Kidney (tissue), 13 donors: ENCODE measurements at regions not wholly inside any gene's neighbourhood (a gene's known extent, or its start where the extent isn't known, plus 50 kb on each side); places are given as distances from the start of the nearest gene placed in this dataset.
"Not testable (repeated sequence)": the region's sequence is repeated elsewhere in the genome, so short reads cannot be mapped to it uniquely, and the experiment has no call there.

Experiments
- DNase-seq, 5 donors: peaks; one replicate each; pipeline ENCODE4 v3.0.0-alpha.2; 2013 to 2020
- FAIRE-seq: peaks from 2 replicates; lab custom pipeline; 2012; peaks lifted over from hg19 to GRCh38; lab: Jason Lieb, UNC
- H3K27ac ChIP-seq, 2 donors: one replicate each; pipeline ENCODE4 v1.7.0; 2013; ENCODE audit warnings: low read depth in 2 of 2, low read length in 2 of 2, inconsistent platforms in 1 of 2
- H3K27me3 ChIP-seq: one replicate; pipeline ENCODE4 v1.7.1; 2013; ENCODE audit warnings: low read length, inconsistent platforms; ENCODE audit not compliant: control insufficient read depth, insufficient read depth
- H3K36me3 ChIP-seq, 3 donors: one replicate each; pipeline versions ENCODE4 v1.7.0 to v1.7.1; 2013; ENCODE audit warnings: low read length in 3 of 3, control low read depth in 1 of 3, inconsistent platforms in 1 of 3; ENCODE audit not compliant: insufficient read depth in 3 of 3, control insufficient read depth in 2 of 3
- H3K4me1 ChIP-seq, 3 donors: one replicate each; pipeline versions ENCODE4 v1.7.0 to v1.7.1; 2013; ENCODE audit warnings: low read length in 3 of 3, inconsistent platforms in 1 of 3, low read depth in 1 of 3; ENCODE audit not compliant: control insufficient read depth in 2 of 3, insufficient read depth in 2 of 3
- H3K4me3 ChIP-seq, 3 donors: one replicate each; pipeline versions ENCODE4 v1.7.0 to v1.8.1; 2013; ENCODE audit warnings: low read length in 3 of 3, control low read depth in 1 of 3, inconsistent platforms in 1 of 3
- H3K9ac ChIP-seq, 3 donors: one replicate each; pipeline versions ENCODE4 v1.7.0 to v1.7.1; 2013; ENCODE audit warnings: low read length in 3 of 3, control low read depth in 1 of 3, inconsistent platforms in 1 of 3
- H3K9me3 ChIP-seq, 3 donors: one replicate each; pipeline versions ENCODE4 v1.7.0 to v1.7.1; 2013; ENCODE audit warnings: low read length in 3 of 3, control low read depth in 1 of 3, inconsistent platforms in 1 of 3; ENCODE audit not compliant: control insufficient read depth in 2 of 3, insufficient read depth in 1 of 3
- intact Hi-C: fragments of 100-400 bp; cut with DNase I; formaldehyde crosslinking; loops from one replicate; pipeline ENCODE4 v1.11.1; 2022
- TF ChIP-seq, protein P1 (sequence below): IDR thresholded peaks from 3 replicates; pipeline ENCODE4 v1.5.1; 2012; ENCODE audit warnings: mild to moderate bottlenecking, moderate library complexity, borderline replicate concordance; ENCODE audit not compliant: insufficient read depth; ENCODE audit errors: extremely low read depth
- donor health status: control.
- donor health status: control.
- donor health status: control.
- donor health status: control.
- donor health status: control.
- donor health status: DM: yes; HTN: yes; CAD: no.
- donor health status: Normal renal cell carcinoma (clear cell type).

DNA sequence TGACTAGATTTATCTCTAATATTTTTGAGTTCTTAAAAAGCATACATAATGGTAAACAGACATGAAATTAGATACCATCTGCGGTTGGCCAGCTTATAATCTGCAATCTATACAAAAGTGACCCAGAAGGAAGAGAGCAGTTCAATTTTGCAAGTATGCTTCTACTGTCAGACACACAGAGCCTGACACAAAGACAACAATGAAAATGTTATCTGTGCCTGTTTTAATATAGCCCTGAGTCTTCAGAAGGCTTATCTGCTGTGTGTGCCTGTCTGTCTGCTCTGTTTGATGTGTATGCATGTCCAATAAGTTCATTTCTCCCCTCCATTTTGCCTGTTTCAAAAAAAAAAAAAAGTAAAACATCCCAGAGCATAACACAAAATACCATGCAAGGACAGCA is 73.3 kb upstream of the FHIP2A start:
- TF ChIP-seq, protein P1, sequence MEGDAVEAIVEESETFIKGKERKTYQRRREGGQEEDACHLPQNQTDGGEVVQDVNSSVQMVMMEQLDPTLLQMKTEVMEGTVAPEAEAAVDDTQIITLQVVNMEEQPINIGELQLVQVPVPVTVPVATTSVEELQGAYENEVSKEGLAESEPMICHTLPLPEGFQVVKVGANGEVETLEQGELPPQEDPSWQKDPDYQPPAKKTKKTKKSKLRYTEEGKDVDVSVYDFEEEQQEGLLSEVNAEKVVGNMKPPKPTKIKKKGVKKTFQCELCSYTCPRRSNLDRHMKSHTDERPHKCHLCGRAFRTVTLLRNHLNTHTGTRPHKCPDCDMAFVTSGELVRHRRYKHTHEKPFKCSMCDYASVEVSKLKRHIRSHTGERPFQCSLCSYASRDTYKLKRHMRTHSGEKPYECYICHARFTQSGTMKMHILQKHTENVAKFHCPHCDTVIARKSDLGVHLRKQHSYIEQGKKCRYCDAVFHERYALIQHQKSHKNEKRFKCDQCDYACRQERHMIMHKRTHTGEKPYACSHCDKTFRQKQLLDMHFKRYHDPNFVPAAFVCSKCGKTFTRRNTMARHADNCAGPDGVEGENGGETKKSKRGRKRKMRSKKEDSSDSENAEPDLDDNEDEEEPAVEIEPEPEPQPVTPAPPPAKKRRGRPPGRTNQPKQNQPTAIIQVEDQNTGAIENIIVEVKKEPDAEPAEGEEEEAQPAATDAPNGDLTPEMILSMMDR, result no peak
- Histone ChIP-seq H3K9me3 (no peaks in the 10 kb centered on the region), H3K4me3 (no peak overlapping the region), H3K27ac (no peak overlapping the region), H3K36me3 (no peaks in the 10 kb centered on the region), H3K4me1 (peaks cover 0 to 7% (median 0%) of the 10 kb centered on the region in 3 donors), H3K9ac (no peak overlapping the region), H3K27me3 (no peaks in the 10 kb centered on the region)
- intact Hi-C loops, result no loop called here
- FAIRE-seq, result no peak
- no peak for DNase-seq

DNA sequence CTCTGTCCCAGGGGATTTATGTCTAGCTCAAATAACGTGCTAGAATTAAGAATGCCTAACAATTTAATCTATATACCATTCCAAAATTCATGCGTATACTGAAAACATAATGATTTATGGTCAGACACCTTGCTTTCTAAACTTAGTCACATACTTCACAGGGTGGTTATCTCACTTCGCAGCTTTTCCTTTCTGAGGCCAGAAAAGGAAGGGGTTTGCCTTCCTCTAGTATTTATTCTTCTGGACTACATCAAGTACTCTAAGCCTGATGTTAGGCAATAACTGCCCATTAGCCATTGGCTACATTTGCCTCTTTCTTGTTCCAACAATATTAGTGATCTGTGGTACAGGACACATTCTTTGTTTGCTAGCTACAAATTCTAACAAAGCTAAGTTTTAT is 72.6 kb upstream of the FHIP2A start:
- Histone ChIP-seq H3K27me3 (no peaks in the 10 kb centered on the region), H3K4me1 (peaks cover 0 to 7% (median 0%) of the 10 kb centered on the region in 3 donors), H3K27ac (peak overlapping the region; percentile 13 to 82), H3K9me3 (no peaks in the 10 kb centered on the region), H3K9ac (no peak overlapping the region), H3K4me3 (peak overlapping the region in 1 of 3 donors; percentile 22), H3K36me3 (no peaks in the 10 kb centered on the region)
- DNase-seq (peak in 1 of 5 donors; percentile 27), FAIRE-seq (no peak)
- TF ChIP-seq, protein P1, result no peak
- intact Hi-C loops, result no loop called here

DNA sequence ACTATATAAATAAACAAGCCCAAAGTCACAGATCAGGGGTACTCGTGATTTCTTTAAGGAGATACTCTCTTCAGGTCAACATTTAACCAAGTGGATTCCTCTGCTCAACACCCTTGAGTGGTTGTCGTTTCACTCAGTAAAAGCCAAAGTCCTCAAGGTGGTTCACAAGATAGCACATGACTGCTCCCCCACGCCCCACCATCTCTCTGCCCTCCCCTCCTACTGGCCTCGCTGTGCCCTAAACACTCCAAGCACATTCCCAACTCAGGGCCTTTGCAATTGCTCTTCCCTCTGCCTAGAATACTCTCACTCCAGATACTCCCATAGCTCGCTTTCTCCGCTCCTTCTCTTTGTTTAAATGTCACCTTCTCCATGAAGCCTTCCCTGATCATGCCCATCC is 72.1 kb upstream of the FHIP2A start:
- peaks cover 0 to 10% (median 0%) of the 10 kb centered on the region in 3 donors for H3K4me1 ChIP-seq
- no peaks in the 10 kb centered on the region for H3K27me3 ChIP-seq
- H3K27ac ChIP-seq, result peak overlapping the region in 1 of 2 donors; percentile 82
- H3K36me3 ChIP-seq, result no peaks in the 10 kb centered on the region
- no peaks in the 10 kb centered on the region for H3K9me3 ChIP-seq
- TF ChIP-seq, protein P1, result no peak
- intact Hi-C loops, result no loop called here
- FAIRE-seq, result no peak
- DNase-seq, result peak in 2 of 5 donors; percentile 28 to 58
- H3K9ac ChIP-seq, result no peak overlapping the region
- no peak overlapping the region for H3K4me3 ChIP-seq

DNA sequence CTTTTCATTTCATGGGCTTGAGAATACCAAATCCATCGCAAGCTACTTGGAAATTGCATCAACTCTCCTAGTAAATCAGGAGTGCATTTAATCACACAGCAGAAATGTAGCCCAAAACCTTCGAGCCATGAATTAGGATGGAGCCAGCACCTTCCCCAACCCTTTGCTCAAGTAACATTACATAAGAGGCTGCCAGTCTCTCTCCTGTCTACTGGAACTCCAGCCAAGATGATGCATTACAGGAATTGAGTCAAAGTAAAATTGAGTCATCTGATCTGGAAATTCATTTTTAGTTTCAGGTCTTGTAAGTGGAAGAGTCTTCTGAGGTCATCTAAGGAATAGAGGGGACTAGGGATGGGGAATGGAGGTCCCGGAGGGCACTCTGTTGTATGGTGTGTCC is 69.7 kb upstream of the FHIP2A start:
- FAIRE-seq, result no peak
- Histone ChIP-seq H3K9me3 (no peaks in the 10 kb centered on the region), H3K4me1 (peaks cover 0 to 17% (median 0%) of the 10 kb centered on the region in 3 donors), H3K27ac (no peak overlapping the region), H3K36me3 (no peaks in the 10 kb centered on the region), H3K4me3 (no peak overlapping the region), H3K9ac (no peak overlapping the region), H3K27me3 (no peaks in the 10 kb centered on the region)
- TF ChIP-seq, protein P1, result no peak
- intact Hi-C loops, result no loop called here
- no peak for DNase-seq

DNA sequence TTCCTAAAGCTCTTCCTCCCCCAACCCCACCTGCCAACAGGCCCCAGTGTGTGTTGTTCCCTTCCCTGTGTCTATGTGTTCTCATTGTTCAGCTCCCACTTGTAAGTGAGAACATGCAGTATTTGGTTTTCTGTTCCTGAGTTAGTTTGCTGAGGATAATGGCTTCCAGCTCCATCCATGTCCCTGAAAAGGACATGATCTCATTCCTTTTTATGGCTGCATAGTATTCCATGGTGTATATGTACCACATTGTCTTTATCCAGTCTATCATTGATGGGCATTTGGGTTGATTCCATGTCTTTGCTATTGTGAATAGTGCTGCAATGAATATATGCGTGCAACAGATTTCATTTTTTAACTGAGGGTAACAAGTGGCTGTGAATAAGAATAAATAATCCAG is 69.0 kb upstream of the FHIP2A start:
- H3K27me3 ChIP-seq, H3K36me3 ChIP-seq, H3K9me3 ChIP-seq, DNase-seq, H3K9ac ChIP-seq, H3K27ac ChIP-seq, intact Hi-C loops, FAIRE-seq, H3K4me3 ChIP-seq: not testable (repeated sequence)
- H3K4me1 ChIP-seq, result peaks cover 0 to 17% (median 0%) of the 10 kb centered on the region in 3 donors
